Liver (tissue), 8 donors: ENCODE measurements at regions not wholly inside any gene's neighbourhood (a gene's known extent, or its start where the extent isn't known, plus 50 kb on each side); places are given as distances from the start of the nearest gene placed in this dataset.

Source experiments
- DNase-seq: peaks from one replicate; pipeline ENCODE4 v3.0.0-alpha.2; 2017; ENCODE audit warnings: low spot score
- H3K27ac ChIP-seq, 2 donors: one replicate each; pipeline ENCODE4 v1.7.0; 2013; ENCODE audit warnings: inconsistent platforms in 2 of 2, low read length in 2 of 2, control low read depth in 1 of 2, low read depth in 1 of 2, mild to moderate bottlenecking in 1 of 2
- H3K27me3 ChIP-seq, 4 donors: one replicate each; pipeline versions ENCODE4 v1.6.1 to v1.7.0; 2013; ENCODE audit warnings: low read length in 3 of 4, inconsistent platforms in 1 of 4, mild to moderate bottlenecking in 1 of 4, moderate library complexity in 1 of 4; ENCODE audit not compliant: control insufficient read depth in 4 of 4, insufficient read depth in 4 of 4
- H3K36me3 ChIP-seq, 4 donors: one replicate each; pipeline versions ENCODE4 v1.6.1 to v1.7.0; 2013; ENCODE audit warnings: low read length in 3 of 4, mild to moderate bottlenecking in 3 of 4, low read depth in 1 of 4, moderate library complexity in 1 of 4; ENCODE audit not compliant: control insufficient read depth in 4 of 4, insufficient read depth in 3 of 4
- H3K4me1 ChIP-seq, 4 donors: one replicate each; pipeline versions ENCODE4 v1.6.1 to v1.7.0; 2013; ENCODE audit warnings: low read length in 3 of 4, mild to moderate bottlenecking in 3 of 4, moderate library complexity in 1 of 4; ENCODE audit not compliant: control insufficient read depth in 4 of 4, insufficient read depth in 4 of 4
- H3K4me3 ChIP-seq, 3 donors: one replicate each; pipeline versions ENCODE4 v1.6.1 to v1.7.0; 2013; ENCODE audit warnings: low read length in 3 of 3, control low read depth in 1 of 3, low read depth in 1 of 3, mild to moderate bottlenecking in 1 of 3
- H3K9ac ChIP-seq, 2 donors: one replicate each; pipeline ENCODE4 v1.7.0; 2013; ENCODE audit warnings: low read length in 2 of 2, mild to moderate bottlenecking in 2 of 2, moderate library complexity in 2 of 2, control low read depth in 1 of 2, low read depth in 1 of 2
- H3K9me3 ChIP-seq, 4 donors: one replicate each; pipeline versions ENCODE4 v1.6.1 to v1.7.0; 2013; ENCODE audit warnings: low read length in 3 of 4; ENCODE audit not compliant: control insufficient read depth in 4 of 4
- EGR1 ChIP-seq, 2 donors: IDR thresholded peaks; 2 replicates each; pipeline ENCODE4 v1.6.1; 2016 to 2018; ENCODE audit warnings: antibody characterized with exemption in 2 of 2, low read depth in 2 of 2
- FOXA1 ChIP-seq: IDR thresholded peaks from 2 replicates; pipeline ENCODE4 v1.6.1; 2016; ENCODE audit warnings: antibody characterized with exemption
- FOXA2 ChIP-seq: IDR thresholded peaks from 2 replicates; pipeline ENCODE4 v1.6.1; 2016; ENCODE audit warnings: antibody characterized with exemption
- HNF4A ChIP-seq, 2 donors: conservative IDR thresholded peaks; 2 replicates each; pipeline ENCODE4 v1.6.1; 2016; ENCODE audit warnings: antibody characterized with exemption in 2 of 2, mild to moderate bottlenecking in 2 of 2
- HNF4G ChIP-seq: IDR thresholded peaks from 2 replicates; pipeline ENCODE4 v1.6.1; 2016; ENCODE audit warnings: antibody characterized with exemption
- JUND ChIP-seq, 2 donors: IDR thresholded peaks; 2 replicates each; pipeline ENCODE4 v1.6.1; 2016; ENCODE audit warnings: antibody characterized with exemption in 2 of 2
- NR2F2 ChIP-seq: IDR thresholded peaks from 2 replicates; pipeline ENCODE4 v1.6.1; 2016; ENCODE audit warnings: antibody characterized with exemption
- RAD21 ChIP-seq, 2 donors: IDR thresholded peaks; 2 replicates each; pipeline ENCODE4 v1.6.1; 2016; ENCODE audit warnings: antibody characterized with exemption in 2 of 2, mild to moderate bottlenecking in 2 of 2
- RXRA ChIP-seq, 2 donors: IDR thresholded peaks; 2 replicates each; pipeline ENCODE4 v1.6.1; 2017 to 2018; ENCODE audit warnings: antibody characterized with exemption in 2 of 2, mild to moderate bottlenecking in 1 of 2
- SP1 ChIP-seq: IDR thresholded peaks from 2 replicates; pipeline ENCODE4 v1.6.1; 2018; ENCODE audit warnings: antibody characterized with exemption, mild to moderate bottlenecking
- TAF1 ChIP-seq: conservative IDR thresholded peaks from 2 replicates; pipeline ENCODE4 v1.6.1; 2016; ENCODE audit warnings: antibody characterized with exemption, mild to moderate bottlenecking
- YY1 ChIP-seq: IDR thresholded peaks from 2 replicates; pipeline ENCODE4 v1.6.1; 2016; ENCODE audit warnings: antibody characterized with exemption, mild to moderate bottlenecking
- WGBS: extraction: QIAGEN DNeasy Blood & Tissue Kit; methylation state at CpG from one replicate; pipeline ENCODE4 v1.1.7; 2013; 5-methylcytosine and 5-hydroxymethylcytosine counted together
- TF ChIP-seq, protein P1 (sequence below): IDR thresholded peaks from 2 replicates; pipeline ENCODE4 v1.6.1; 2016; ENCODE audit warnings: antibody characterized with exemption
- TF ChIP-seq, protein P2 (sequence below): IDR thresholded peaks from 2 replicates; pipeline ENCODE4 v1.6.1; 2016; ENCODE audit warnings: antibody characterized with exemption
- TF ChIP-seq, protein P3 (sequence below): fragments of 150-350 bp; IDR thresholded peaks from 2 replicates; pipeline ENCODE4 v1.5.1; 2017; ENCODE audit warnings: improper control_type of control experiment, low read depth, low read length; ENCODE audit not compliant: missing input control
- TF ChIP-seq, protein P4 (sequence below): IDR thresholded peaks from 2 replicates; pipeline ENCODE4 v1.6.1; 2016; ENCODE audit warnings: antibody characterized with exemption
- TF ChIP-seq, protein P5 (sequence below): IDR thresholded peaks from 2 replicates; pipeline ENCODE4 v1.6.1; 2016; ENCODE audit warnings: antibody characterized with exemption, mild to moderate bottlenecking
- donor health status: healthy.
- donor health status: healthy.
- donor health status: healthy.
- donor health status: healthy.
- donor health status: healthy.

DNA sequence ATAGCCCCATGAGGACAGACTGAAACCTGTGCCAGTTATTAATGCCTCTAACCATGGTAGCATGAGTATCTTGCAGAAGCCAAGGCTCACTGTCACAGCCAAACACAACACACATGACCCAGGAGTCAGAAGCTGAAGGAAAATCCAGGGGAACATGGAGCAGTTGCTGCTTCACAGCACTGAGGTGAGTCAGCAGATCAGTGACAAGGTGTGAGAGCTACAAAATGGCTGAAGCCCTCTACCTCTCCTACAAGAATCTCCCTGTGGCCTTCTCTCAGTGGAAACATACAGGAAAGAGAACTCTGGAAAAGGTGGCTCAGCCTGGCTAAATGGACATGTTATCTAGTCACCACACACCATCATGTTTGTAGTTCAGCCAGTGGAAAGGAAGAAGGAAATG, 93.5 kb downstream of the NAB1 start:
- Histone ChIP-seq H3K27ac (no peak overlapping the region), H3K36me3 (no peaks in the 10 kb centered on the region), H3K4me3 (no peak overlapping the region), H3K9ac (no peak overlapping the region), H3K9me3 (peaks cover 0 to 4% (median 0%) of the 10 kb centered on the region in 4 donors), H3K4me1 (no peaks in the 10 kb centered on the region), H3K27me3 (no peaks in the 10 kb centered on the region)
- TF ChIP-seq, protein P1, sequence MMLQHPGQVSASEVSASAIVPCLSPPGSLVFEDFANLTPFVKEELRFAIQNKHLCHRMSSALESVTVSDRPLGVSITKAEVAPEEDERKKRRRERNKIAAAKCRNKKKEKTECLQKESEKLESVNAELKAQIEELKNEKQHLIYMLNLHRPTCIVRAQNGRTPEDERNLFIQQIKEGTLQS: no peak
- TF ChIP-seq HNF4A (conservative IDR thresholded peaks at IDR 0.05) (no peak), HNF4G (no peak), TAF1 (no peak), JUND (IDR thresholded peaks at IDR 0.05) (no peak), RAD21 (IDR thresholded peaks at IDR 0.05) (no peak), FOXA1 (no peak), NR2F2 (no peak), RXRA (IDR thresholded peaks at IDR 0.05) (no peak), EGR1 (IDR thresholded peaks at IDR 0.05; ENCODE audit: low read depth in 2 of 2) (no peak), FOXA2 (no peak), SP1 (no peak)
- TF ChIP-seq, protein P2, sequence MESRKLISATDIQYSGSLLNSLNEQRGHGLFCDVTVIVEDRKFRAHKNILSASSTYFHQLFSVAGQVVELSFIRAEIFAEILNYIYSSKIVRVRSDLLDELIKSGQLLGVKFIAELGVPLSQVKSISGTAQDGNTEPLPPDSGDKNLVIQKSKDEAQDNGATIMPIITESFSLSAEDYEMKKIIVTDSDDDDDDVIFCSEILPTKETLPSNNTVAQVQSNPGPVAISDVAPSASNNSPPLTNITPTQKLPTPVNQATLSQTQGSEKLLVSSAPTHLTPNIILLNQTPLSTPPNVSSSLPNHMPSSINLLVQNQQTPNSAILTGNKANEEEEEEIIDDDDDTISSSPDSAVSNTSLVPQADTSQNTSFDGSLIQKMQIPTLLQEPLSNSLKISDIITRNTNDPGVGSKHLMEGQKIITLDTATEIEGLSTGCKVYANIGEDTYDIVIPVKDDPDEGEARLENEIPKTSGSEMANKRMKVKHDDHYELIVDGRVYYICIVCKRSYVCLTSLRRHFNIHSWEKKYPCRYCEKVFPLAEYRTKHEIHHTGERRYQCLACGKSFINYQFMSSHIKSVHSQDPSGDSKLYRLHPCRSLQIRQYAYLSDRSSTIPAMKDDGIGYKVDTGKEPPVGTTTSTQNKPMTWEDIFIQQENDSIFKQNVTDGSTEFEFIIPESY: no peak
- TF ChIP-seq, protein P3, sequence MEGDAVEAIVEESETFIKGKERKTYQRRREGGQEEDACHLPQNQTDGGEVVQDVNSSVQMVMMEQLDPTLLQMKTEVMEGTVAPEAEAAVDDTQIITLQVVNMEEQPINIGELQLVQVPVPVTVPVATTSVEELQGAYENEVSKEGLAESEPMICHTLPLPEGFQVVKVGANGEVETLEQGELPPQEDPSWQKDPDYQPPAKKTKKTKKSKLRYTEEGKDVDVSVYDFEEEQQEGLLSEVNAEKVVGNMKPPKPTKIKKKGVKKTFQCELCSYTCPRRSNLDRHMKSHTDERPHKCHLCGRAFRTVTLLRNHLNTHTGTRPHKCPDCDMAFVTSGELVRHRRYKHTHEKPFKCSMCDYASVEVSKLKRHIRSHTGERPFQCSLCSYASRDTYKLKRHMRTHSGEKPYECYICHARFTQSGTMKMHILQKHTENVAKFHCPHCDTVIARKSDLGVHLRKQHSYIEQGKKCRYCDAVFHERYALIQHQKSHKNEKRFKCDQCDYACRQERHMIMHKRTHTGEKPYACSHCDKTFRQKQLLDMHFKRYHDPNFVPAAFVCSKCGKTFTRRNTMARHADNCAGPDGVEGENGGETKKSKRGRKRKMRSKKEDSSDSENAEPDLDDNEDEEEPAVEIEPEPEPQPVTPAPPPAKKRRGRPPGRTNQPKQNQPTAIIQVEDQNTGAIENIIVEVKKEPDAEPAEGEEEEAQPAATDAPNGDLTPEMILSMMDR: no peak
- TF ChIP-seq, protein P4, sequence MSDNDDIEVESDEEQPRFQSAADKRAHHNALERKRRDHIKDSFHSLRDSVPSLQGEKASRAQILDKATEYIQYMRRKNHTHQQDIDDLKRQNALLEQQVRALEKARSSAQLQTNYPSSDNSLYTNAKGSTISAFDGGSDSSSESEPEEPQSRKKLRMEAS: no peak
- TF ChIP-seq, protein P5, sequence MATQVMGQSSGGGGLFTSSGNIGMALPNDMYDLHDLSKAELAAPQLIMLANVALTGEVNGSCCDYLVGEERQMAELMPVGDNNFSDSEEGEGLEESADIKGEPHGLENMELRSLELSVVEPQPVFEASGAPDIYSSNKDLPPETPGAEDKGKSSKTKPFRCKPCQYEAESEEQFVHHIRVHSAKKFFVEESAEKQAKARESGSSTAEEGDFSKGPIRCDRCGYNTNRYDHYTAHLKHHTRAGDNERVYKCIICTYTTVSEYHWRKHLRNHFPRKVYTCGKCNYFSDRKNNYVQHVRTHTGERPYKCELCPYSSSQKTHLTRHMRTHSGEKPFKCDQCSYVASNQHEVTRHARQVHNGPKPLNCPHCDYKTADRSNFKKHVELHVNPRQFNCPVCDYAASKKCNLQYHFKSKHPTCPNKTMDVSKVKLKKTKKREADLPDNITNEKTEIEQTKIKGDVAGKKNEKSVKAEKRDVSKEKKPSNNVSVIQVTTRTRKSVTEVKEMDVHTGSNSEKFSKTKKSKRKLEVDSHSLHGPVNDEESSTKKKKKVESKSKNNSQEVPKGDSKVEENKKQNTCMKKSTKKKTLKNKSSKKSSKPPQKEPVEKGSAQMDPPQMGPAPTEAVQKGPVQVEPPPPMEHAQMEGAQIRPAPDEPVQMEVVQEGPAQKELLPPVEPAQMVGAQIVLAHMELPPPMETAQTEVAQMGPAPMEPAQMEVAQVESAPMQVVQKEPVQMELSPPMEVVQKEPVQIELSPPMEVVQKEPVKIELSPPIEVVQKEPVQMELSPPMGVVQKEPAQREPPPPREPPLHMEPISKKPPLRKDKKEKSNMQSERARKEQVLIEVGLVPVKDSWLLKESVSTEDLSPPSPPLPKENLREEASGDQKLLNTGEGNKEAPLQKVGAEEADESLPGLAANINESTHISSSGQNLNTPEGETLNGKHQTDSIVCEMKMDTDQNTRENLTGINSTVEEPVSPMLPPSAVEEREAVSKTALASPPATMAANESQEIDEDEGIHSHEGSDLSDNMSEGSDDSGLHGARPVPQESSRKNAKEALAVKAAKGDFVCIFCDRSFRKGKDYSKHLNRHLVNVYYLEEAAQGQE: no peak
- DNase-seq: no peak

DNA sequence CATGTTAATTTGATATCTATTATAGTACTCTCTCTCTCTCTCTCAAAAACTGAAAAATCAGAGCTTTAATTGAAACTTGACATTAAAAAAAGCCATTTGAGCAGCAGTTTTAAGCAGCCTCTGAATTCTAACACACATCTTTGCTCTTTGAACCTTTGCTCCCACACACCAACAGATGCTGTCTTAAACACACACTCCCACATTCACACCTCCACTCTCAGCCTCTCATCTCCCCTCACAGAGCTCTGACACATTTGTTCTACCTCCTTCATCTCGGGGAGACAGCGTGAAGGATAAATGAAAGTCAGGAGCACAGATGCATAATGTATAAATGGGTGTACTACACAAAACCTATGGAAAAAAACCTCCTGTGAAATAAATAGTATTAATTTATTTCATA, 95.2 kb downstream of the NAB1 start:
- no peaks in the 10 kb centered on the region for H3K4me1 ChIP-seq
- WGBS: 39% methylated on average over 2 of the region's 2 CpGs
- no peaks in the 10 kb centered on the region for H3K27me3 ChIP-seq

More for the DNA sequence above, 95.2 kb downstream of the NAB1 start:
- TF ChIP-seq JUND (IDR thresholded peaks at IDR 0.05) (no peak), RAD21 (IDR thresholded peaks at IDR 0.05) (no peak), YY1 (no peak), EGR1 (IDR thresholded peaks at IDR 0.05; ENCODE audit: low read depth in 2 of 2) (no peak), SP1 (no peak)
- TF ChIP-seq, protein P5: no peak
- no peak for DNase-seq
- Histone ChIP-seq H3K9me3 (peaks cover 0 to 4% (median 0%) of the 10 kb centered on the region in 4 donors), H3K27ac (no peak overlapping the region), H3K36me3 (no peaks in the 10 kb centered on the region), H3K4me3 (no peak overlapping the region), H3K9ac (no peak overlapping the region)
